ENCODE measurements at regions not wholly inside any gene's neighbourhood (a gene's known extent, or its start where the extent isn't known, plus 50 kb on each side); places are given as distances from the start of the nearest gene placed in this dataset.

DNA sequence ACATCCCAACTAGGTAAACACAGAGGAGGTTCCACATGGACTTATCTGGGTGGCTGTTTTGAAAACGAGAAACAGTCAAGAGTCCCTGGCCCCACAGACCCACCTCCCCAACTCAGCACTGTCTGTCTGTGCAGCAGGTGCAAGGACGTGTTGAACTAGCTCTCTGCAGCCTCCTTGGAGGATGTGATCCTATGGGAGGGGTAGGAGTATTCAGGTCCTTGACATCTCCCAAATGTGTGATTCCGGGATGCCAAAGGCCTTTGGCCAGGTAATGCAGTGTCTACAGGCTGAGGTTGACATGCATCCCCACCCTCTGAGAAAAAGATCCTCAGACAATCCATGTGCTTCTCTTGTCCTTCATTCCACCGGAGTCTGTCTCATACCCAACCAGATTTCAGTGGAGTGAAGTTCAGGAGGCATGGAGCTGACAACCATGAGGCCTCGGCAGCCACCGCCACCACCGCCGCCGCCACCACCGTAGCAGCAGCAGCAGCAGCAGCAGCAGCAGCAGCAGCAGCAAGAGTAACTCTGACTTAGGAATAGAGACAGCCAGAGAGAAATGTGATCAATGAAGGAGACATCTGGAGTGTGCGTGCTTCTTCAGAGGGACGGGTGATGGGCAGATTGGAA lies 151.6 kb upstream of the CAMK1G start:
- Histone ChIP-seq H4K20me1 (ENCODE audit: insufficient read depth, low read length) (no peaks in the 10 kb centered on the region), H3K9ac (ENCODE audit: low read depth, low read length) (no peak overlapping the region), H3K79me2 (ENCODE audit: insufficient read depth, low read length) (no peaks in the 10 kb centered on the region), H2AFZ (ENCODE audit: low read depth, low read length) (no peak overlapping the region), H3K4me3 (ENCODE audit: low read depth in 1 of 2, low read length in 2 of 2) (no peak overlapping the region), H3K27ac (ENCODE audit: low read length) (no peak overlapping the region), H3K27me3 (ENCODE audit: insufficient read depth, low read length, poor library complexity) (peaks cover 6% of the 10 kb centered on the region), H3K9me3 (ENCODE audit: insufficient read depth, low read length, severe bottlenecking) (no peaks in the 10 kb centered on the region), H3K4me1 (ENCODE audit: insufficient read depth, low read length) (no peaks in the 10 kb centered on the region), H3K36me3 (ENCODE audit: insufficient read depth, low read length) (no peaks in the 10 kb centered on the region), H3K4me2 (ENCODE audit: insufficient read depth, low read length) (no peak overlapping the region)
- ATAC-seq (ENCODE audit: insufficient read depth, low read depth), result no peak
- no peak for TF ChIP-seq EZH2 (IDR thresholded peaks at IDR 0.05; ENCODE audit: borderline replicate concordance, low read depth, low read length, severe bottlenecking)
- TF ChIP-seq, protein P1, sequence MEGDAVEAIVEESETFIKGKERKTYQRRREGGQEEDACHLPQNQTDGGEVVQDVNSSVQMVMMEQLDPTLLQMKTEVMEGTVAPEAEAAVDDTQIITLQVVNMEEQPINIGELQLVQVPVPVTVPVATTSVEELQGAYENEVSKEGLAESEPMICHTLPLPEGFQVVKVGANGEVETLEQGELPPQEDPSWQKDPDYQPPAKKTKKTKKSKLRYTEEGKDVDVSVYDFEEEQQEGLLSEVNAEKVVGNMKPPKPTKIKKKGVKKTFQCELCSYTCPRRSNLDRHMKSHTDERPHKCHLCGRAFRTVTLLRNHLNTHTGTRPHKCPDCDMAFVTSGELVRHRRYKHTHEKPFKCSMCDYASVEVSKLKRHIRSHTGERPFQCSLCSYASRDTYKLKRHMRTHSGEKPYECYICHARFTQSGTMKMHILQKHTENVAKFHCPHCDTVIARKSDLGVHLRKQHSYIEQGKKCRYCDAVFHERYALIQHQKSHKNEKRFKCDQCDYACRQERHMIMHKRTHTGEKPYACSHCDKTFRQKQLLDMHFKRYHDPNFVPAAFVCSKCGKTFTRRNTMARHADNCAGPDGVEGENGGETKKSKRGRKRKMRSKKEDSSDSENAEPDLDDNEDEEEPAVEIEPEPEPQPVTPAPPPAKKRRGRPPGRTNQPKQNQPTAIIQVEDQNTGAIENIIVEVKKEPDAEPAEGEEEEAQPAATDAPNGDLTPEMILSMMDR (IDR thresholded peaks at IDR 0.05; ENCODE audit: borderline replicate concordance, extremely low read depth, low read length, poor library complexity, severe bottlenecking), result no peak
- DNase-seq, result no peak

DNA sequence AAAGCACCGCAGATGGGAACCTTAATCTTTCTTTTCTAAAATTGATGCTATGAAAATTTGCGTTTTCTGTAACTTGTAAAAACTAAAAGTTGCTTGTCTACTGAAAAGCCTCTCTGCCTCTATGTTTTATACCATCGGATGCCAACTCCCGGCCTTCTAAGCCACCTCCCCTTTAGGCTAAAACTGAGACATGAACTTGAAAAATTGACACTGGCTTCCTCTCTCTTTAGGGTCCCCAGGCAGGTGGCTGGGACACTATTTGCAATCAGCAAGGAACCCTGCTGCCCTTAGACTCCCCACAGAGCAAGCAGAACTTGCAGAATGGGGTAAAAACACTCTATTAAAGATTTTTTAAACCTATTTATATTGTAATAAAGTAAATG lies 151.1 kb upstream of the CAMK1G start:
- Histone ChIP-seq H3K9me3 (ENCODE audit: insufficient read depth, low read length, severe bottlenecking) (no peaks in the 10 kb centered on the region), H4K20me1 (ENCODE audit: insufficient read depth, low read length) (no peaks in the 10 kb centered on the region), H2AFZ (ENCODE audit: low read depth, low read length) (no peak overlapping the region), H3K9ac (ENCODE audit: low read depth, low read length) (no peak overlapping the region), H3K4me2 (ENCODE audit: insufficient read depth, low read length) (no peak overlapping the region), H3K79me2 (ENCODE audit: insufficient read depth, low read length) (no peaks in the 10 kb centered on the region), H3K4me3 (ENCODE audit: low read depth in 1 of 2, low read length in 2 of 2) (no peak overlapping the region), H3K36me3 (ENCODE audit: insufficient read depth, low read length) (no peaks in the 10 kb centered on the region), H3K4me1 (ENCODE audit: insufficient read depth, low read length) (no peaks in the 10 kb centered on the region), H3K27ac (ENCODE audit: low read length) (no peak overlapping the region), H3K27me3 (ENCODE audit: insufficient read depth, low read length, poor library complexity) (peaks cover 6% of the 10 kb centered on the region)
- TF ChIP-seq, protein P1 (IDR thresholded peaks at IDR 0.05; ENCODE audit: borderline replicate concordance, extremely low read depth, low read length, poor library complexity, severe bottlenecking), result no peak
- TF ChIP-seq EZH2 (IDR thresholded peaks at IDR 0.05; ENCODE audit: borderline replicate concordance, low read depth, low read length, severe bottlenecking), result no peak
- no peak for ATAC-seq (ENCODE audit: insufficient read depth, low read depth)
- no peak for DNase-seq

DNA sequence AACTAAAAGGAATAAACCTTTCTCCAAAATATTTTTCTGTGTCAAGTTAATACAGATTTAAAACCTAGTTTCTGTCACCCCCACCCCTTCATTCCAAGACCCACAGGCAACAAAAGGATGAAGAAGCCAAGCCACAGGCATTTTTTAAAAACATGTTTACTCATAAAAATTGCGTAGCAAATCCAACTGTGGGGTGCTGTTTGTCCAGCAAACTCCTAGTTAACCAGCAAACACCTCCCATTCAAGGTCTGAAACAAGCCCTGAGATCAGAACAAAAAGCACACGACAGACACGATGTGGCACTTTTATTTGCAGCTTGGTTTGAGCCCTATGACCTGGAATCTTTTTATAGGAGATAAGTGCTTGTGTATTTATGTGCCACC lies 149.9 kb upstream of the CAMK1G start:
- Histone ChIP-seq H3K4me3 (ENCODE audit: low read depth in 1 of 2, low read length in 2 of 2) (no peak overlapping the region), H3K27ac (ENCODE audit: low read length) (no peak overlapping the region), H2AFZ (ENCODE audit: low read depth, low read length) (no peak overlapping the region), H3K4me2 (ENCODE audit: insufficient read depth, low read length) (no peak overlapping the region), H3K9ac (ENCODE audit: low read depth, low read length) (no peak overlapping the region), H3K79me2 (ENCODE audit: insufficient read depth, low read length) (no peaks in the 10 kb centered on the region), H3K9me3 (ENCODE audit: insufficient read depth, low read length, severe bottlenecking) (no peaks in the 10 kb centered on the region), H4K20me1 (ENCODE audit: insufficient read depth, low read length) (no peaks in the 10 kb centered on the region), H3K4me1 (ENCODE audit: insufficient read depth, low read length) (no peaks in the 10 kb centered on the region), H3K36me3 (ENCODE audit: insufficient read depth, low read length) (no peaks in the 10 kb centered on the region), H3K27me3 (ENCODE audit: insufficient read depth, low read length, poor library complexity) (no peaks in the 10 kb centered on the region)
- no peak for TF ChIP-seq EZH2 (IDR thresholded peaks at IDR 0.05; ENCODE audit: borderline replicate concordance, low read depth, low read length, severe bottlenecking)
- TF ChIP-seq, protein P1 (IDR thresholded peaks at IDR 0.05; ENCODE audit: borderline replicate concordance, extremely low read depth, low read length, poor library complexity, severe bottlenecking), result no peak
- DNase-seq (no peak), ATAC-seq (ENCODE audit: insufficient read depth, low read depth) (no peak)

Measured in DND-41 (cell line).